Keratinocyte (primary cell): ENCODE measurements at regions not wholly inside any gene's neighbourhood (a gene's known extent, or its start where the extent isn't known, plus 50 kb on each side); places are given as distances from the start of the nearest gene placed in this dataset.

Experiments used
- CTCF ChIP-seq, 3 experiments: IDR thresholded peaks in 1 of 3; conservative IDR thresholded peaks in 1 of 3; optimal IDR thresholded peaks in 1 of 3; 2 replicates in 2 of 3; 3 replicates in 1 of 3; pipeline versions ENCODE3 to v1.5.1; 2011; ENCODE audit warnings: low read length in 3 of 3, mild to moderate bottlenecking in 3 of 3, moderate library complexity in 2 of 3, control low read depth in 1 of 3, inconsistent platforms in 1 of 3; ENCODE audit not compliant: insufficient read depth in 2 of 3; ENCODE audit errors: extremely low read depth in 1 of 3
- EZH2 ChIP-seq: IDR thresholded peaks from one replicate; pipeline ENCODE4 v1.6.1; 2012; ENCODE audit warnings: inconsistent platforms, mild to moderate bottlenecking, low read length, moderate library complexity

GRCh38 chr3:5384557-5385236 lies 197.2 kb downstream of the EDEM1 start:
- TF ChIP-seq EZH2: no peak
- no peak for TF ChIP-seq CTCF (optimal IDR thresholded peaks at IDR 0.05 in 1 of 3, IDR thresholded peaks at IDR 0.05 in 1 of 3, conservative IDR thresholded peaks at IDR 0.05 in 1 of 3; ENCODE audit: extremely low read depth in 1 of 3, insufficient read depth in 2 of 3, low read length in 3 of 3)
